GM18526 (cell line): ENCODE measurements at regions not wholly inside any gene's neighbourhood (a gene's known extent, or its start where the extent isn't known, plus 50 kb on each side); places are given as distances from the start of the nearest gene placed in this dataset.

ENCODE experiments used
- POLR2A ChIP-seq: IDR thresholded peaks from 3 replicates; pipeline ENCODE4 v1.6.1; 2011; ENCODE audit not compliant: insufficient read length; ENCODE audit errors: extremely low read depth

GRCh38 chr6:167667204-167668018, 159.3 kb upstream of the AFDN start:
- no peak for TF ChIP-seq POLR2A

- no peak for TF ChIP-seq POLR2A
Observed at GRCh38 chr6:167668019-167668753, 158.5 kb upstream of the AFDN start.

DNA sequence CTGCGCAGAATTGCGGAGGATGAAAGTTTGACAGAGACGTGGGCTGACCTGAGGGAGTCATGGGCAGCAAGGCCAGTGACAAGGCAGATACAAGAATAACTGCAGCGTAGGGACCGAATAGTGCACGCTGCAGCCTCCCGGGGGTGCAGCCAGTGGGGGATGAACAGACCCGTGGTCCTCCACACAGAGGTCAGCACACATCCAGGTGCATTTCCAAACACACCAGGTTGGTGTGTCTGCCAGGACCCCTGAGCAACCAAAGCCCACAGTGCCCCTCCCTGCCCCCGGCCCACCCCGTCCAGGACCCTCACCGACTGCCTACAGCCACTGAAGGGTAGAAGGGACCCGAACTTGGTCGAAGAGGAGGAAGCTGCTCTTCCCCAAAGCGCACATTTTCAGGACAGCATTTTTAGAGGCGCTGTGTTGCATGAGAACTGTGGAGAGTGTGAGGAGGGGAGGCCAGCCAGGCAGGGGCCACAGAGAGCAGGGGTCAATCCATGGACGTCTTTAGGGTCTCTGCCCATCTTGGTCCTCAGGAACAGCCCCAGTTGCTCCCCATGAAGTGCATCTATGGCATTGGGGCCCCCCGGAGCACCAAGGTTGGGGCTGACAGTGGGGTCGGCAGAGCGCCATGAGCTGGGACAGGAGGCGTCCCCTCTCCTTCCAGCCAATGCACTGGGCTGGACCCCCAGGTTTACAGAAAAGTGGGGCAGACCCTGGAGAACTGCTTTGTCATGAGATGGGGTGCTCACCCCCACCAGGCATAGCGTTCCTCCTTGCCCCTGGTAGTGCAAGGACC, 157.8 kb upstream of the AFDN start:
- no peak for TF ChIP-seq POLR2A

DNA sequence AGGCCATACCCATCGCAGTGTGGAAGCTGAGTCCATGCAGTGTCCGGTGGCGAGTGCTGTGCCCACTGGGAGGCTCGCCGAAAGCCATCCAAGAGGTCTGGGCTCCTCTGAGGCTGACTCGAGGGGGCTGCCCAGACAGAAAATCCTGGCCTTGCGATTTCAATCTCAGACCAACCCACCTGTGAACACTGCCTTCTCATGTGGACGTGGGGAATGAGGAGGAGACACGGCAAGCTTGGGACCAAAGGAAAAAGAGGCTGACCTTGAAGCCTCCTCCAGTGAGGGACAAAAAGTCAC, 157.2 kb upstream of the AFDN start:
- no peak for TF ChIP-seq POLR2A

- no peak for TF ChIP-seq POLR2A
Observed at GRCh38 chr6:167669870-167670802, 156.6 kb upstream of the AFDN start.

DNA sequence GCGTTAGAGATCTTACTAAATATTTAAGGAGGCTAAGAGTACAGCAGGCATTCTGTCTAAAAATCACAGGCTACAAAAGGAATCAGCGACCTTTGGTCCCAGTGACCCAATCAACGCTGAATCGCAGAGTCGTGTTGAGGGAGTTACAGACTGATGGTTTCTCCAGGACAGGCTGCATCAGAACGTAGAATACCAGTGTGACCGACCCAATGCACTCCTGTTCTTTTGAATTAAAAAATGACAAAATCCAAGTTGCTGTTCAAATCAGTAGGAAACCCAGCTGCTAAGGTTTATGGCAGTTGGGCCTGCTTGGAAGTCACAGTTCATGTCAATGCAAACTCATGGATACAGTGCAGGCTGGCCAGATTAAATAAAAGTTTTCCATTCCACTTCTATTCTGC, 155.8 kb upstream of the AFDN start:
- no peak for TF ChIP-seq POLR2A

DNA sequence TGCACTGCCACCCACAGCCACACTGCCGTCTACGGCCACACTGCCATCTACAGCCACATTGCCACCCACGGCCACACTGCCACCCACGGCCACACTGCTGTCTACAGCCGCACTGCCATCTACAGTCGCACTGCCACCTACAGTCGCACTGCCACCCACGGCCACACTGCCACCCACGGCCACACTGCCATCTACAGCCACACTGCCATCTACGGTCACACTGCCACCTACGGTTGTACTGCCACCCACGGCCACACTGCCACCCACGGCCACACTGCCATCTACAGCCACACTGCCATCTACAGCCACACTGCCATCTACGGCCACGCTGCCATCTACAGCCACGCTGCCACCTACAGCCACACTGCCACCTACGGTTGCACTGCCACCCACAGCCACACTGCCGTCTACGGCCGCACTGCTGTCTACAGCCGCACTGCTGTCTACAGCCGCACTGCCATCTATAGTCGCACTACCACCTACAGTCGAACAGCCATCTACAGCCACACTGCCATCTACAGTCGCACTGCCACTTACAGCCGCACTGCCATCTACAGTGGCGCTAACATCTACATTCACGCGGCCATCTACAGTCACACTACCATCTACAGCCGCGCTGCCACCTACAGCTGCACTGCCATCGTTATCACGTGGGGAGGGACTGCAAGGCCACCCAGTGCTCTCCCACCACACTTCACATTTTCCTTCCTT, 154.6 kb upstream of the AFDN start:
- no peak for TF ChIP-seq POLR2A

GRCh38 chr6:167672738-167673137, 154.0 kb upstream of the AFDN start:
- no peak for TF ChIP-seq POLR2A

DNA sequence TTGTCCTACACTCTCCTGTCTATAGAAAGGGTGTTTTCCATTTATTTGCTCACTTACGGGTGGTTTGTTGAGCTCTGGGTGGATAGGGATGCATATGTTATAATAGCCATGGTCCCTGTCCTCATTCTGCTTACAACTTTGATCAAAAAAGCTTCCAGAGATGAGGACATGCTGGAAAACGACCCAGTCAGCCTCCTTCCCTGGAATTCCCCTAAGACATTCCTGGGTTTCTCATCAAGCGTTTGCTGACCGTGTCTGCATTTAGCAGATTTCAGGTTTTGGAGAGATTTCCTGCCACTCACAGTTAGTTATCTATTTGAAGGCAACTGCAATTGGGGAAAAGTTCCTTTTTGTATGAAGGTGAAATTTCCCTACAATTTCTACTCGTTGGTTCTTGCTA, 152.8 kb upstream of the AFDN start:
- TF ChIP-seq POLR2A: no peak

DNA sequence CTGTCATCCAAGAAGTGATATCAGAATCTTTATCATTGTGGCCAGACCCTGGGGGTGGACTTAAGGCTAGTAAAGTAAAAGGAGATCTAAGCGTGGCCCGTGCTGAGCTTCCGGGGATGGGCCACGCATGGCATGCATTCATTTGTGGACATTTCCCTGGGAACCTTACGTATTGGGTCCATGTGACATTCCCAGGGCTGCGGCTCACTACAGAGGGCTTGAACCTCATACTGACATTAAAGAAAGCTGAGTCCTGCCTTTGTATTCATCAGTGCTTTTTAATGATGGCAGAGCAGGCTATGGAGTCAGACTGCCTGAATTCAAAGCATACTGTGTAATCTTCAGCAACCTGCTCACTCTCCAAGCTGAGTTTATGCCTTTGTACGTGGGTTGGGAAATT, 152.2 kb upstream of the AFDN start:
- no peak for TF ChIP-seq POLR2A

DNA sequence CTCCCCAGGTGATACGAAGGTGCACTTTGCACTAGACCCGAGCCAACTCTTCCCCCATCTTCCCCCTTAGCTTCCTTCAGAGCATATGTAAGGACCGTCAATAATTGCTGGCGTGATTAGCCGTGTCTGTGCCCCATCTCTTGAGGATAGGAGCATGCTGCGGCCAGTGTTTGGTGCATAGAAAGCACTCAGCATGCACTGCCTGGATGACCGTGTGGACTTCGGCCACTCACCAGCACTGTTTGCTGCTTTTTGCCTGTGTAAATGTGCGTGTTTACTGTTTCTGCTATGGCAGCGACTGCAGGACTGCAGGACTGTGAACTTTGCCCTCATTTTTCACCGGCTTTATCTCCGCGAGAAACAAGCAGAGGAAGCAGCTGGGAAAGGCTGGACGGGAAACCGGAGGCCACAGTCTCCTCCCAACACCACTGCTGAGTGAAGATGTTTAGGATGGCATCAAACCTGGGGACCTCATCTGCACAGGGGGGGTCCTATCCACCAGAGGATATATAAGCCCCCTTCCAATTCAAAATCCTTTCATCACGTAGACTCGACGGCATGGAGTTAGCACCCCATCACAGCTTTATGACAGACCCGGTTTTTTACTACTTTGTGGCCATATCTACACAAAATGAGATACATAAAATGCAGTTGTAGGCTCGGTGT, 150.6 kb upstream of the AFDN start:
- no peak for TF ChIP-seq POLR2A

- no peak for TF ChIP-seq POLR2A
Observed at GRCh38 chr6:167676666-167677421, 149.9 kb upstream of the AFDN start.

DNA sequence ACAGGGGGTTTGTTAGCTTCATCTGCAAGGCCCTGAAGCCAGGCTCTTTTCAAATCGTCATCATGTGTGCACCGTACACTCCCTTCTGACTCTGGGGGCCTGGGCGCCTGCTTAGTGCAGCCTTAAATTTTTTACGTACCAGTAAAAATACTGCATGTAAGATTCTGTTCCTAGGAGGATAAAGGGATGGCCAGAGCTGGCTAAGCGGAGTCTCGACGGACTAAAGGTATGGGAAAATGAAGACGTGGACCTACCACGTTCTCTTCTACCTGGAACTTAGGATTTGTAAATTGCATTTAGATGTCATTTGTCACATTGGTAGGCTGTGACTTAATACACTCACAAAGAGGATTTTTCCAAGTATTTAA, 149.3 kb upstream of the AFDN start:
- TF ChIP-seq POLR2A: no peak
